COLO668 (cell line): ENCODE measurements at regions not wholly inside any gene's neighbourhood (a gene's known extent, or its start where the extent isn't known, plus 50 kb on each side); places are given as distances from the start of the nearest gene placed in this dataset.

Experiments used
- DNase-seq: peaks from one replicate; lab custom pipeline; 2025; ENCODE audit not compliant: unreplicated experiment; lab: John Stamatoyannopoulos, UW

DNA sequence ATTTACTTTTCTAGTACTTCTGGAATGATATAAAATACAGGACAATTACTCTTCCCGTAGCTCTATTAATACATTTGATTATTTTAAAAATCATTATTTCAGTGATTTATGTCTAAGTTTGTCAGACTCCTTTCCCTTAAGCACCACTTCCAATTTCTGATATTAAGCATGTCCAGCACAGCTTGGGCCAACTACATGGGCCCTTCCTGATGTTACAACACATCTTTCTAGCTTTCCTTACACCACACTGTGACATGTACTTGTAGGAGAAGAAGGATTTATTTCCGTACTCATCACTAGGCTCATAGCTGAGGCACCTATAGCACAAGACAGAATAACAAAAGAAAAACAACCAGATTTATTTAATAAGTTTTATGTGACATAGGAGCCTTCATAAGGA is 134.8 kb upstream of the HNRNPA3 start:
- no peak for DNase-seq

DNA sequence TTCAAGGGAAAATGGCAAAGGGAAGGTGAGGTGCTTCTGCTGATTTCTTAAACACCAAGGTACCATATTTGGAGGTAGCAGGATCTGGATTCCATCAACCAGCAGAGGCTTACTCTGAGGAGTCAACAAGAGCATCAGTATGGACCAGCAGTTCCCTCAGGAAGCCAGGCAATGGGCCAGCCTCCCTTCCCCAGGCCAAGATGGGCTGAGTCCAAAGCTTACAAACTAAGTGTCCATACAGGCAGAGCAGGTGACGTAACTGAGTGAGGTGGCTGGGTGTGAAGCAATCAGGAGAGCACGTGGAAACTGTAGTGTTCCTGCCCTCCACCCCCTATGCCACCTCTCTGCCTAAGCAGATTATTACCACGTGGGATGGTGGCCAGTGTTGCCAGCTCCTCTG is 134.2 kb upstream of the HNRNPA3 start:
- no peak for DNase-seq

DNA sequence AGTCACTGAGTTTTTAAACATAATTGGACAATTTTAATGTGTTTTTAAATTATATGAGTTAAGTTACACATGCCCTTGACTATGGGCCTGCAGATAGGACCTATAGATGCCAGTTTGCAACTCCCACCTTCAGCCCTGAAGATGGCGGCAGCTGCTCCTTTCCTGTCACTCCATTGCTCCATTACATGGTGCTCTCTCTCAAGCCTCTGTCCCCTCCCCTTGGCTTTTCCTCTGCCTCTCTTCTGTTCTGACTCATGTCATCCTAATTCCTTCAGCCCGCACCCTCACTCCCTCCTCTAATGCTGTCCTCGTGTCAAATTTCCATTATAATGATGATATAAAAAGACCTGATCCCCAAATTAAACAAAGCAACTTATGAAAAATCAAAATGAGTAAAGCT is 133.7 kb upstream of the HNRNPA3 start:
- no peak for DNase-seq

DNA sequence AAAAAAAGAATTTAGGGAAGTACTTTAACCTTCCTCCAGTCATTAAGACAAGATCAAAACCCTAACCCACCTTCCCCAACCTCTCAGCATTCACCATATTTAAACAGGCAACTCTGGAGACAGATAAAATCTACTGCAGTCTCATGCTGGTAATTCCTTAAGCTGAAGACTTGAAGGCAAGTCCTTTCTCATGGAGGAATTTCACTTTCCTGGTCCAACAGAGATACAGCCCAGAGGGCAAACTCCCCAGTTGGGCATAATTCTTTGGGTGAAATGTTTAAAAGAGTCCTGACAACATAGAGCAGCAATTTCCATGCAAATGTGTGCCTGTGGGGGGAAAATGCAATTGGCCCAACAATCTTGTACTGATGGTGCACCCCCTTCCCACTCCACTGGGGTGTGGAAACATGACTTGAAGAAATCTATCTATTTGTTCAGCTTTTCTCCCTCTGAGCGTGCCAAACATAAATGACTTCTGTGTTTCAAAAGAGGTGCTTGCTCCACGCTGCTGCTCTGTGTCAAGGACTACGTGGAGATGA is 131.8 kb upstream of the HNRNPA3 start:
- no peak for DNase-seq

DNA sequence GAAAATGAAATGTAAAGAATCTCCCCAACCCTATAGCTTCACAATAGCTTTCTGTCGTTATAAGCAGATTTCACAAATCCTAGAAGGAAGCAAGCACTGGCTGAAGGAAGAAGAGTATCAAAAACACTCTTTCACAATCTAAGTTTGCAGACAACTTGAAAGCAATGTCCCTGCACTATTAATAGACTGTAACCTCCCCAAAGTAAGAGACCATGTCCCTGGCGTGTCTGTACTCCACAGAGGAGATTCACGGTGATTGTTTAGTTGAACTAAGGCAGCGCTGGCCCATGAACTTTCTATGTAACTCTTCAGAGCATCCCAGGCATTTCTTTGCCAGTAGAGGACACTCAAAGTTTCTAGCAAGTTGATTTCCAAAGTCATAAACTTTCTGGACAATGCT is 128.0 kb upstream of the HNRNPA3 start:
- no peak for DNase-seq

DNA sequence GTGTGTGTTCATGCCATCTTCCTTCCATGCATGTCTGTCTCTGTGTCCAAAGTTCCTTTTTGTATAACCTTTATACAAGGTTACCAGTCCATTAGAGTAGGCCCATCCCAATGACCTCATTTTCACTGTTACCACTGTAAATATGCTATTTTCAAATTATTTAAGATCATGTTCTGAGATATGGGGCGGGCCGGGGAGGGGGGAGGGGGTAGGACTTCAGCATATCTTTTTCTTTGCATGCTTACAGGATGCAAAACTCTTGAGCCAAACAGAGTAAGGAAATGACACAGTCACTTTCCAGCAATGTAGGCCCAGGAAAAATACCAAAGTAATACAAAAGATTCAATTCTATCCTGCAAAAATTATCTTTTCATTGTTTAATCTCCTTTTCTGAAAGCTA is 124.1 kb upstream of the HNRNPA3 start:
- DNase-seq = no peak

DNA sequence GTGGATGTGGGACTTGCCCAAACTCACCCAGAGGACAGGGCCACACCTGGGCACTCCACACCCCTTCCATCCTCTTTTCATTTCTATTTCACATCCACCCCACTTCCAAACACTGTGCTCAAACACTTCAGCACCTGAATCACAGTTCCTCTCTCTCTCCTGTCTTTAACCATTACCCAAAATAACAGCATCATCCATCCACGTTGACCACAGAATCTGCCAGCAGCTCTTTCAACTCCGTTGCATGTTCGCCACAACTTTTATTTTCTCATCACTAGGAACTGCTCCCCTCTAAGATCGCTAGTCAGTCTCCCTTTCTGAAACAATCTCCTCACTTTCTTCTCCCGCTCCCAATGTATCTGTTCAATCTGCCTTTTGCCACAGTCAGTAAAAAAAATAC is 121.6 kb upstream of the HNRNPA3 start:
- DNase-seq = no peak

DNA sequence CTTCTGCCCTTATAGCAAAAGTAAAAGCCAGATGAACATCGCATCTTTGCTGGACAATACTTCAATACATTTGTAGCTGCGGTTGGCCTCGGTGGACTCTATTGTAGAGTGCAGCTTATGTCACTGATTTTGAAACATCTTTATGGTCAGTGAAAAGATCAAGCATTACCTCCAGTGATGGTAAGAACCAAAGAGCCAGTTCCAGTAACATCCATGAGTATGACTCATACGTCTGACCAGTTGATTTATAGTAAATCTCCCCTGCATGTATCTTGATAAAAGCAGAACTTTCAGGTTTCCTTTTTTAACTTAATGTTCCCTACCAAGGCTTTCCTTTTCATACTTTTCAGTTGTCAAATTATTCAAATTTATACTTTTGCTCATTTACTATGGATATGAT is 119.2 kb upstream of the HNRNPA3 start:
- no peak for DNase-seq

DNA sequence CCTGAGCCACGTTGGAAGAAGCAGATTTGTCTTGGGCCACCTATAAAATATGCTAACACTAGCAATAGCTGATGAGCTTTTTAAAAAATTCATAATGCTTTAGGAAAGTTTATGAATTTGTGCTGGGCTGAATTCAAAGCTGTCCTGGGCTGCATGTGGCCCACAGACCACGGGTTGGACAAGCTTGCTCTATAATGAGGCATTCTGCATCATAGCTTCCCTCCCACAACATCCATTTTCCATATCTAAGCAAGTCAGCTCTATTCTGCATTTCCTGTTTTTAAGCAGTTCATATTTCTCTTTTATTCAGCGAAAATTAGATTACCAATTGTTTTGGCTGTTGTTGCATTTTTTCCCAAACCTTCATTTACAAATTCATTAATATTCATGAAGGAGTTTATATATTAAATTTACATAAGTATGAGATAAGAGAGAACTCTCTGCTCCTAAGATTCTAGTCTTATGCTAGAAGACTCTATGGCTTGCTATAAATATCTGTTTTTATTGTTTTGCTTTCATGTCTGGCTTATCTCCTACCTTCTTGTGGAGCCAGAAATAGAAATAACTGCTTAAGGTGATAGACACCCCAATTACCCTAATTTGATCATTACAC is 114.5 kb upstream of the HNRNPA3 start:
- no peak for DNase-seq

DNA sequence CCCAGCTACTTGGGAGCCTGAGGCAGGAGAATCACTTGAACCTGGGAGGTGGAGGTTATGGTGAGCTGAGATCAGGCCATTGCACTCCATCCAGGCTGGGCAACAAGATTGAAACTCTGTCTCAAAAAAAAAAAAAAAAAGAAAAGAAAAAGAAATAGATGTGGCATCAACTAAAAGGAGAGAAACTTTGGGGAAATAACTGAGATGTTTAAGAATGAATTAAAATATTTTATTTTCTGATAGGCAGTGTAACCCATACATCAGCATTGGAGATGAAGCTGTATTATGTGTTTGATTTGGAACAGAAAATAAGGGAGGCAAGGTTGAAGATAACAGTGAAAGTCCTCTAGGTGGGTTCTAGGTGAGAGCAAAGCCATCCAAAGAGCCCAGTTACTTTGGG is 110.7 kb upstream of the HNRNPA3 start:
- DNase-seq = no peak

DNA sequence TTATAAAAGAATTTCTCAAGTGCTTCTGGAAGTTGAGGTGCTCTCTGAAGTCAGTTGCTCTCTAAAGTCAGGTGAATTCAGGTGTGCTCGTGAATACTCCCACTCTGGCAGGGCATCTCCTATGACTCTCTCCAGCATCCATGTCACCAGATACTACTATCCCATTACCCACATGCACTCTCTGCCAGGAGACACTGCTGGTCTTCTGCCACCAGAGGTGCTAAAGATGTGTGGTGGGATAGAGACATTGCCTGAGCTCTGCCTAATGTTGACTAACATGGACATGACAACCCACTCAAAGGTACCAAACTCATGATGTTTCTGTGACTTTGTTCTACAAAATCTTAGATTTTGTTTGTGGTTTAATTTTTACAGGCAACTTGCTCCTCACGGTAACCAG is 106.4 kb upstream of the HNRNPA3 start:
- no peak for DNase-seq

DNA sequence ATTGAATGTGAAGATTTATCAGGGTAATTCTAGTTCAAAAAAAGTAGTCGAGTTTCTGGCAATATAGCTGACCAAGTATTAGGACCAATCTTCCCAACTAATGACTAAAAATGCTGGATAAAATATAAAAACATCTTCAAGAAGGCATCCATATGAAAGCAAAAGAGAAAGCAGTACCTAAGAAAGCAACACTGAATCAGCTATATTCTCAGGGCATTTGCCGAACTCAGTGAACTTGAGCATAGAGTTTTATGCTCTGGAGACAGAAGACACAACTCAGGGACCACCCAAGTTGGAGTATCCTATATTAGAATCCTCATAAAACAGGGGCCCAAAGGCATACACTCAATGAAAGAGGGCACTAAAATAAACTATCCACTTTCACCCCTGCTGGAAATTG is 103.7 kb upstream of the HNRNPA3 start:
- no peak for DNase-seq

DNA sequence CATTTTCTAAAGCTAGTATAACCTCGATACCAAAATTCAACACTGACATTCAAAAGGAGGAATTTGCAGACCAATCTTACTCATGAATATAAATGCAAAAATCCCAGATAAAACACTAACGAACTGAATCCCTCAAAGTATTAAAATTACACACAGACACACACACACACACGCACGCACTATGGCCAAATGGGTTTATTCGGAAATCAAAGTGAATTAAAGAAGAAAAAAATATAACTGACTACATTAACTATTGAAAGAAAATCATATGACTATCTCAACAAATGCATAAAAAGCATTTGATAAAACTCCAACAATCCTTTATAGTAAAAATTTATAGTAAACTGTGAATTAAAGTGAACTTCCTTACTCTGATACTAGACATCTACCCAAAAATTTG is 97.9 kb upstream of the HNRNPA3 start:
- no peak for DNase-seq

DNA sequence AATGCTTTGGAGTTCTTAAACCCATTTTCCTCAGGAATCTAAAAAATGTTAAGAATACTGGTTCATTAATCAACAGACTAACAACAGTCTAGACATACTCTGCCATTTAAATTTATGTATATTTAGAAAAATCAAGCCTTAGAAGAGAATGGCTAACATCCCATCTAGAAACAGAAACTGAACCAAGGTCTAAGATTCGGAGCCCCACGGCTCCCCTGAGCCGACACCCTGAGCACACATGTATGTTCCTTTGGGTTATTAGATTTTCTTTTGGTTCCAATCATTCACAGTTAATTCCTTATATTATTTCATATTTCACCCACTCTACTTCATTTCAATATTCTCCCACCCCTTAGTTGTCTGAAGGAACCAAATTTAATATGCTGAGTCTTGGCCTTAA is 94.8 kb upstream of the HNRNPA3 start:
- no peak for DNase-seq

DNA sequence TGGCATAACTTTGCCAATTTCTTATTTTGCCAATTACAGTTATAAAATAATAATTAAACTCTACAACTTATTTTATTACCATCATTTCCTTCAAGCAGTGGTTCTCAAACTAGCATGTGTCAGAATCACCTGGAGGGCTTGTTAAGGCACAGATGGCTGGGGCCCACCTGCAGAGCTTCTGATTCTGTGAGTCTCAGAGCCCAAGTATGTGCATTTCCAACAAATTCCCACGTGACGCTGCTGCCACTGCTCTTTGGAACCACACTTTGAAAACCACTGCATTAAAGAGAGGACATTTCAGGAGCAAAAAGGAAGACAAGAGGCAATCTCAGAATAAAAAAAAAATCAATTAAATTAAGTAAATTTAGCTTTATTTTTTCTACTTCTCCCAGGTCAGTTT is 94.0 kb upstream of the HNRNPA3 start:
- no peak for DNase-seq

DNA sequence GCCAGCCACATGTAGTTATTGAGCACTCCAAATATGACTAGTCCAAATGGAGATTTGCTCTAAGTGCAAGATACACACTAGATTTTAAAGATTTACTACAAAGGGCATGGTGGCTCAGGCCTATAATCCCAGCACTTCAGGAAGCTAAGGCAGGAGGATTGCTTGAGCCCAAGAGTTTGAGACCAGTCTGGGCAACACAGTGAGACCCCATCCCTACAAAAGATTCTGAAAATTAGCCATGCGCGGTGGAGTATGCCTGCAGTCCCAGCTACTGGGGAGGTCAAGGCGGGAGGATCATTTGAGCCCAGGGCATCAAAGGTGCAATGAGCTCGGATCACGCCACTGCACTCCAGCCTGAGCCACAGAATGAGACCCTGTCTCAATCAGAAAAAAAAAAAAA is 93.5 kb upstream of the HNRNPA3 start:
- no peak for DNase-seq

DNA sequence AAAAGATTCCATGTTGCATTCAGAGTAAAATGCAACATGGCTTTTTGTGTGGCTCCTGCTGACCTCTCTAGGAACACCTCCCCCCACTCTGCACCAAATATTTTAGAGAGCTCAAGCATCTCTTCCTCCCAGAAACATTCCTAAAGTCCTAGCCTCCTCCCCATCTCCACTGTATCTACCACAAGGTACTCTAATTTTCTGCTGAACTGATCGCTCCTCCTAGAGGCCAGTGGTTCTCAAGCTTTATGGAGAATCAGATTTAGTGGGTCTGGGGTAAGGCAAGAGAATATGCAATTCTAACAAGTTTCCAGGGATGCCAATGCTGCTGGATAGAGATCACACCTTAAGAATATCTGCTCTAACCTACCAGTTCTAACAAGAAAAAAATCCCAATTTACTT is 89.5 kb upstream of the HNRNPA3 start:
- no peak for DNase-seq

DNA sequence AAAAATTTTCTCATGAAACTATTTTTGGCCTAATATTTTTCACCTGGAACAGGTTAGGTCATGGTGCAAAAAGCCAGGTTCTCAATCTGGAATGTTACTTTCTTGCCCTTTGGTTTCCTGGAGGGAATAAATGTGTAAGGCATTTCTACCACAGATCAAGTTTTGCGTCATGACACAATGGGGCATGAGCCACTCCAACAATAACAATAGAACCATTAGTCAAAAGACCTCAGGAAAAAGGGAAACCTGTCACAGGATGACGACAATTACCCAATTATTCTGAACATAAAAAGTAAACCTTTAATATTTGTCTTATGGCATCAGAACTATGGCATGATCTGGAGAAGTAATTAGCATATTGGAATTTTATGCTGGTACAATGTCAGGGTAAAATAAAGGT is 88.2 kb upstream of the HNRNPA3 start:
- no peak for DNase-seq

DNA sequence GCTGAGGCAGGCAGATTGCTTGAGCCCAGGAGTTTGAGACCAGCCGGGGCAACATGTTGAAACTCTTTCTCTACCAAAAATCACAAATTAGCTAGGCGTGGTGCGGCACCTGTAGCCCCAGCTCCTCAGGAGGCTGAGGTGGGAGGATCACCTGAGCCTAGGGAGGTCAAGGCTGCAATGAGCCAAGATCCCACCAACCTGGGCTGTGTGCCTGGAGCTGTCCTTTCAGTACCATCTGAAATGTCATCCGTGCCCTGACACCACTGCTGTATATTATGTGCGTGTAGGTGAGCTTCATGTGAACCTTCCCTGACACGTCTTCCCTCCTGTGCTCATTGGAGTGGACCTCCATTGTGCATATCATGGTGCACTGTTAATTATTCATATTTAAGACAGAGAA is 84.8 kb upstream of the HNRNPA3 start:
- DNase-seq = no peak

DNA sequence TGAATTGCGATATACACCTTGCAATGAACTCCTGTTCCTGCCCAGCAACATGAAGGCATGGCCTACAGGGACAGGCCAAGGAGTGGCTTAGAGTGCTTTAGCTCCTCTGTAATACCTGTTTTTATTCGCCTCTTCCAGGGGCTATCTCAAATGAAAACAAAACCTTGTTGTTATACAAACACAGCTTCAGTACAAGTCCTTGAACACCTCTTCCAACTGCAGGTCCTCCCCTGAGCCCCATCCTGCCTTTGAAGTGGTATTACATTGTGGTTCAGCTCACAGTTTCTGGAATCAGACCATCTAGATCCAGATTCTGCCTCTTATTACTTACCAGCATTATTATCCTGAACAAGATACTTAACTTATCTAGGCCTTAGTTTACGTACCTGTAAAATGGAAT is 83.0 kb upstream of the HNRNPA3 start:
- DNase-seq = no peak

DNA sequence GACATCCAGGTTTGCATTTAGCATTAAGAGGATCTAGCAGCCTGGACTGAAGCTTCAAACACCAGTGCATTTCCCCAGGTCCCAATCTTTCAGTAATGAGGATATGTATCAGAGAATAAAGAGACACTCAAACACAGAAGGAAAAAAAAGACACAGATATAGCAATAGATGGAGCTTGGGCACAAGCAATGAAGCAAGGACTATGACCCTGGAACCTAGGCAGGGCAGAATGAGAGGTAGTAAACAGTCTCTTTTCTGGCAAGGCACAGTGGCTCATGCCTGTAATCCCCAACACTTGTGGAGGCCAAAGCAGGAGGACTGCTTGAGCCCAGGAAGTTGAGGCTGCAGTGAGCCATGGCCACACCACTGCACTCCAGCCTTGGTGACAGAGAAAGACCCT is 80.7 kb upstream of the HNRNPA3 start:
- DNase-seq = no peak

DNA sequence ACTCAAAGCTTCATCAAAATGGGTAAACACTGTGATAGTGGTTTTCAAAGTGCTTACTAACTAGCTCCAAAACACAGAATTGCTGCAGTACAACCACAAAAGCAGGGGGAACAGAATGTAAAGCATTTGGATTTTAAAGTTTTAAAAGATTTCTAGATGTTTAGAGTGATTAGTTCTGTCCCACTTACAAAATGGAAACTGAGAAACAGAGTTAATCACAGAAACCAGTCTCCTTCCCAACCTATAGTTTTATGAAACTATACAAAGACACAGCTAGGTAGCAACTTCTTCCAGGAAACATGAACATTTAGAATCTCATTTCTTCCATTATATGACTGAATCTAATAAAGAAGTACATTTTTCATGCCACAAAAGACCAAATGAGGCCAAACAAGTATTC is 73.8 kb upstream of the HNRNPA3 start:
- DNase-seq = no peak

DNA sequence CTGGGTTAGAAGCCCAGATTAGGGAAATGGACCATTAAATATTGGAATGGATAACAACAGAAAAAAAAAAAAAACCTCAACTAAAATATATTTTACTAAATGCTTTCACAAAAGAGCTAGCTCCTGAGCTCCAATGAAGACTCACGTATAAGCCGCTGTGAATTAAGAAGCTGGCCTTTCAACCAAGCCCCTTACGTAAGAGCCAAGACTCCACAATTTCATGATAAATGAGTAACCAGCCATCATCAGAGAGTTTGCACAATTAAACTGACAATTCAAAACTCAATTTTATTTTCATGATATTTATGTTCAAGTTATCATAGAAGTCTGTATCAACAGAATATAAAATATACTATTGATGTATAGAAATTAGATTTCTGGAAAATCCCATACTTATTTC is 70.7 kb upstream of the HNRNPA3 start:
- DNase-seq = no peak

DNA sequence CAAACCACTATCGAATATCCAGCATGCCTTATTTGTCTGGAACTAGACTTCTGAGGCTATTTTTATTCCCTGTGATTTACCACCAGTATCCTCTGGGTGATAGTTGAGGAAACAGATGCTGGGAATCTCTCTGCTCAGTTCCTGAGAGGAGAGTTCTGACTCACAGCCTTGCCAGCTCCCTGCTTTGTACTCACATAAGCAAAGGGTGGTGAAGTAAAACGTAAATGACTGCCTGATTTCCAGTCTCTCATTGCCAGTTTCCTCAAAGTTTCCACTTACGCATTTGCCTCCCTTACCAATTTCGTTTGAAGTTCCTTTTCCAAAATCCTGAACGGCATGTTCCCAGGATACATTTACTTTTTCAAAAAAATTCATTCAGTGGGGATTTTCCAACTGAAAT is 69.2 kb upstream of the HNRNPA3 start:
- no peak for DNase-seq
